DND-41 (cell line): ENCODE measurements at regions not wholly inside any gene's neighbourhood (a gene's known extent, or its start where the extent isn't known, plus 50 kb on each side); places are given as distances from the start of the nearest gene placed in this dataset.

ENCODE experiments used
- ATAC-seq: fragments of 200-7000 bp; cut with Tn5 transposase; 3 replicates; pipeline ENCODE4 v1.9.1; 2021; ENCODE audit warnings: low read depth; ENCODE audit not compliant: insufficient read depth
- DNase-seq: peaks from one replicate; pipeline ENCODE4 v3.0.0-alpha.2; 2020
- H2AFZ ChIP-seq: 2 replicates; pipeline ENCODE4 v1.6.0; 2012; ENCODE audit warnings: low read depth, low read length
- H3K27ac ChIP-seq: 2 replicates; pipeline ENCODE4 v1.5.1; 2012; ENCODE audit warnings: low read length, inconsistent platforms
- H3K27me3 ChIP-seq: fragments of 200-600 bp; sonication (generic); 2 replicates; pipeline ENCODE4 v1.6.0; 2012; ENCODE audit warnings: low read length, mild to moderate bottlenecking, inconsistent platforms; ENCODE audit not compliant: insufficient read depth, poor library complexity
- H3K36me3 ChIP-seq: 2 replicates; pipeline ENCODE4 v1.5.1; 2012; ENCODE audit warnings: low read length, inconsistent platforms; ENCODE audit not compliant: insufficient read depth
- H3K4me1 ChIP-seq: 2 replicates; pipeline ENCODE4 v1.5.1; 2012; ENCODE audit warnings: mild to moderate bottlenecking, low read length; ENCODE audit not compliant: insufficient read depth
- H3K4me2 ChIP-seq: 2 replicates; pipeline ENCODE4 v1.6.0; 2012; ENCODE audit warnings: mild to moderate bottlenecking, moderate library complexity, low read length, inconsistent platforms; ENCODE audit not compliant: insufficient read depth
- H3K4me3 ChIP-seq, 2 experiments: fragments of 200-600 bp in 1 of 2; shearing (Covaris generic) in 1 of 2; 2 replicates each; pipeline ENCODE4 v1.5.1; 2012 to 2016; ENCODE audit warnings: inconsistent platforms in 2 of 2, low read length in 2 of 2, mild to moderate bottlenecking in 2 of 2, low read depth in 1 of 2, moderate library complexity in 1 of 2
- H3K79me2 ChIP-seq: 2 replicates; pipeline ENCODE4 v1.6.0; 2012; ENCODE audit warnings: low read length, inconsistent platforms; ENCODE audit not compliant: insufficient read depth
- H3K9ac ChIP-seq: 2 replicates; pipeline ENCODE4 v1.6.0; 2012; ENCODE audit warnings: low read depth, mild to moderate bottlenecking, inconsistent platforms, low read length, moderate library complexity
- H3K9me3 ChIP-seq: 2 replicates; pipeline ENCODE4 v1.5.1; 2012; ENCODE audit warnings: low read length, moderate library complexity, mild to moderate bottlenecking, inconsistent platforms; ENCODE audit not compliant: insufficient read depth, severe bottlenecking
- H4K20me1 ChIP-seq: 2 replicates; pipeline ENCODE4 v1.6.0; 2012; ENCODE audit warnings: low read length; ENCODE audit not compliant: insufficient read depth
- EZH2 ChIP-seq: IDR thresholded peaks from 3 replicates; pipeline ENCODE4 v1.6.1; 2012; ENCODE audit warnings: borderline replicate concordance, low read depth, mild to moderate bottlenecking, moderate library complexity, low read length, inconsistent platforms; ENCODE audit not compliant: severe bottlenecking
- TF ChIP-seq, protein P1 (sequence below): IDR thresholded peaks from 2 replicates; pipeline ENCODE4 v1.5.1; 2012; ENCODE audit warnings: borderline replicate concordance, low read length, moderate library complexity, mild to moderate bottlenecking; ENCODE audit not compliant: poor library complexity, severe bottlenecking; ENCODE audit errors: extremely low read depth

GRCh38 chr10:9299966-9300365 lies 1245.5 kb downstream of the GATA3 start:
- H3K4me2 ChIP-seq: no peak overlapping the region
- no peak overlapping the region for H2AFZ ChIP-seq
- DNase-seq (no peak), ATAC-seq (no peak)
- no peaks in the 10 kb centered on the region for H3K9me3 ChIP-seq
- H3K4me1 ChIP-seq: 0 out of 2 replicates have a peak, but pooled peaks cover under 1% of the 10 kb centered on the region
- no peak overlapping the region for H3K27ac ChIP-seq
- TF ChIP-seq EZH2: no peak
- TF ChIP-seq, protein P1, sequence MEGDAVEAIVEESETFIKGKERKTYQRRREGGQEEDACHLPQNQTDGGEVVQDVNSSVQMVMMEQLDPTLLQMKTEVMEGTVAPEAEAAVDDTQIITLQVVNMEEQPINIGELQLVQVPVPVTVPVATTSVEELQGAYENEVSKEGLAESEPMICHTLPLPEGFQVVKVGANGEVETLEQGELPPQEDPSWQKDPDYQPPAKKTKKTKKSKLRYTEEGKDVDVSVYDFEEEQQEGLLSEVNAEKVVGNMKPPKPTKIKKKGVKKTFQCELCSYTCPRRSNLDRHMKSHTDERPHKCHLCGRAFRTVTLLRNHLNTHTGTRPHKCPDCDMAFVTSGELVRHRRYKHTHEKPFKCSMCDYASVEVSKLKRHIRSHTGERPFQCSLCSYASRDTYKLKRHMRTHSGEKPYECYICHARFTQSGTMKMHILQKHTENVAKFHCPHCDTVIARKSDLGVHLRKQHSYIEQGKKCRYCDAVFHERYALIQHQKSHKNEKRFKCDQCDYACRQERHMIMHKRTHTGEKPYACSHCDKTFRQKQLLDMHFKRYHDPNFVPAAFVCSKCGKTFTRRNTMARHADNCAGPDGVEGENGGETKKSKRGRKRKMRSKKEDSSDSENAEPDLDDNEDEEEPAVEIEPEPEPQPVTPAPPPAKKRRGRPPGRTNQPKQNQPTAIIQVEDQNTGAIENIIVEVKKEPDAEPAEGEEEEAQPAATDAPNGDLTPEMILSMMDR: no peak
- no peaks in the 10 kb centered on the region for H3K36me3 ChIP-seq
- H3K79me2 ChIP-seq: no peaks in the 10 kb centered on the region
- no peaks in the 10 kb centered on the region for H4K20me1 ChIP-seq
- no peak overlapping the region for H3K9ac ChIP-seq
- H3K4me3 ChIP-seq: no peak overlapping the region
- no peaks in the 10 kb centered on the region for H3K27me3 ChIP-seq

DNA sequence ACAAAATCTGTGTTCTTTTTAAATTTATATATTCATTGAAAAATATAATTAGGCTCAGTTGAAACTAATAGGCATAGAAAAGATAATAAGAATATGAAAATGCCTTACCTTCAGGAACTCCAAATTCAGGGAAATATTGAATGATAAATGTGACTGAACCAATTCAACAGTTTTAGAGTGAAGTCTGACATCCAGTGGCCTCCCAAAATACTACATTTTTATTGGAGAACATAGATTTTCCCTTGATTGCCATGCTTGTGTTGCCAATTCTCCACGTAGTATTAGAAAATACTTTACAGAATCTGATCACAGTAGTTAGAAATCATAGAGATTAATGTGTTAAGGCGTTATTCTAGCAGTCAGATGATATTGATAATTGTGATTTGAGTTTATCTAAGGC lies 1246.7 kb downstream of the GATA3 start:
- Histone ChIP-seq H3K27ac (no peak overlapping the region), H3K4me1 (no peaks in the 10 kb centered on the region), H3K9ac (no peak overlapping the region), H3K4me3 (no peak overlapping the region), H3K79me2 (no peaks in the 10 kb centered on the region), H3K4me2 (no peak overlapping the region), H3K9me3 (no peaks in the 10 kb centered on the region), H4K20me1 (no peaks in the 10 kb centered on the region), H3K36me3 (no peaks in the 10 kb centered on the region), H3K27me3 (no peaks in the 10 kb centered on the region), H2AFZ (no peak overlapping the region)
- no peak for ATAC-seq
- no peak for DNase-seq
- no peak for TF ChIP-seq EZH2
- TF ChIP-seq, protein P1: peak; percentile 55

DNA sequence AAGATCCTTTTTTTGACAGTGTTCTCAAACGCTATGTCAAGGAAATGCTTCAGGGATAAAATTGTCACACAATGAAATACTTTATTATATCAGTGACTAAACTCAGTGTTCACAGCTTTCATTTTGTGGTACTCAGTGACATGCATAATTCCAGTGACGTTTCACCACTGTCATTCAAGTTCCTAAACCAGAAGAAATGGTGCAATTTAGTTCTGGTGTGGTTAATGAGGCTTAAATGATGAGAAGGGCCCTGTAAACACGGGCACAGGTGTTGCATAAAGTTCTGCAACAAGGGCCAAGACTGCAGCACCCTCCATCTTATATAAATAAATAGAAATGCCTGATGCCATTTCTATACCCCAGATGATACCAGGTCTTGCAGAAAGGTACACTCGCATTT lies 1247.1 kb downstream of the GATA3 start:
- Histone ChIP-seq H3K9ac (no peak overlapping the region), H3K4me3 (no peak overlapping the region), H3K9me3 (no peaks in the 10 kb centered on the region), H3K36me3 (no peaks in the 10 kb centered on the region), H3K4me2 (no peak overlapping the region), H3K79me2 (no peaks in the 10 kb centered on the region), H2AFZ (no peak overlapping the region), H3K27me3 (no peaks in the 10 kb centered on the region), H3K4me1 (no peaks in the 10 kb centered on the region), H3K27ac (no peak overlapping the region), H4K20me1 (no peaks in the 10 kb centered on the region)
- no peak for DNase-seq
- TF ChIP-seq EZH2: no peak
- TF ChIP-seq, protein P1: no peak
- no peak for ATAC-seq

GRCh38 chr10:9302140-9302746 lies 1247.8 kb downstream of the GATA3 start:
- H3K9me3 ChIP-seq: no peaks in the 10 kb centered on the region
- H2AFZ ChIP-seq: no peak overlapping the region
- no peak overlapping the region for H3K9ac ChIP-seq
- TF ChIP-seq EZH2: no peak
- TF ChIP-seq, protein P1: peak; percentile 65
- ATAC-seq (peak; percentile 74), DNase-seq (peak; percentile 21)
- no peaks in the 10 kb centered on the region for H4K20me1 ChIP-seq
- no peaks in the 10 kb centered on the region for H3K36me3 ChIP-seq
- H3K79me2 ChIP-seq: no peaks in the 10 kb centered on the region
- H3K4me2 ChIP-seq: no peak overlapping the region
- no peaks in the 10 kb centered on the region for H3K4me1 ChIP-seq
- H3K4me3 ChIP-seq: no peak overlapping the region
- no peak overlapping the region for H3K27ac ChIP-seq
- no peaks in the 10 kb centered on the region for H3K27me3 ChIP-seq
